PC-3 (cell line): ENCODE measurements at regions not wholly inside any gene's neighbourhood (a gene's known extent, or its start where the extent isn't known, plus 50 kb on each side); places are given as distances from the start of the nearest gene placed in this dataset.
"Not testable (repeated sequence)": the region's sequence is repeated elsewhere in the genome, so short reads cannot be mapped to it uniquely, and the experiment has no call there.

Experiments
- ATAC-seq: fragments of 200-7000 bp; cut with Tn5 transposase; 2 replicates; pipeline ENCODE4 v1.9.1; 2020; ENCODE audit warnings: mild to moderate bottlenecking, moderate library complexity
- BruUV-seq: library from RNA; stranded (reverse); fragments of 400-500 nt; replicated peaks from 2 replicates; lab custom pipeline; 2021; lab: Mats Ljungman, UMichigan
- CTCF ChIA-PET: fragments of 300-600 bp; sonication (Branson Sonifier 250); formaldehyde crosslinking; loops from one replicate; lab custom pipeline; 2022; ENCODE audit warnings: antibody characterized with exemption; lab: Charles Lee
- POLR2A ChIA-PET: fragments of 300-600 bp; sonication (Branson Sonifier 250); formaldehyde crosslinking; loops from one replicate; lab custom pipeline; 2022; ENCODE audit warnings: antibody characterized with exemption; ENCODE audit not compliant: unreplicated experiment; lab: Charles Lee
- DNase-seq: peaks from one replicate; pipeline ENCODE4 v3.0.0-alpha.2; 2015
- H2AFZ ChIP-seq: fragments of 300-600 bp; sonication (generic); 2 replicates; pipeline ENCODE4 v1.6.0; 2016; ENCODE audit warnings: antibody characterized with exemption, low read length
- H3F3A ChIP-seq: fragments of 300-600 bp; sonication (generic); one replicate; pipeline ENCODE4 v1.6.0; 2017; ENCODE audit warnings: antibody characterized with exemption, low read length, control low read depth, mild to moderate bottlenecking; ENCODE audit not compliant: unreplicated experiment
- H3K27ac ChIP-seq: fragments of 300-600 bp; sonication (generic); 2 replicates; pipeline ENCODE4 v1.5.1; 2016; ENCODE audit warnings: mild to moderate bottlenecking, low read length
- H3K27me3 ChIP-seq: fragments of 300-600 bp; sonication (generic); 2 replicates; pipeline ENCODE4 v1.6.1; 2016; ENCODE audit warnings: low read length, mixed read lengths
- H3K36me3 ChIP-seq: fragments of 300-600 bp; sonication (generic); 2 replicates; pipeline ENCODE4 v1.6.1; 2016; ENCODE audit warnings: low read depth, mixed run types, low read length, mixed read lengths
- H3K4me1 ChIP-seq: fragments of 300-600 bp; sonication (generic); 2 replicates; pipeline ENCODE4 v1.5.1; 2016; ENCODE audit warnings: low read length; ENCODE audit not compliant: insufficient read depth
- H3K4me2 ChIP-seq: fragments of 300-600 bp; sonication (generic); 2 replicates; pipeline ENCODE4 v1.6.0; 2016; ENCODE audit warnings: low read length
- H3K4me3 ChIP-seq: fragments of 300-600 bp; sonication (generic); 2 replicates; pipeline ENCODE4 v1.5.1; 2016; ENCODE audit warnings: mild to moderate bottlenecking, low read length, mixed read lengths
- H3K79me2 ChIP-seq: fragments of 300-600 bp; sonication (generic); 2 replicates; pipeline ENCODE4 v1.6.1; 2017; ENCODE audit warnings: low read length, mixed read lengths
- H3K9ac ChIP-seq: fragments of 300-600 bp; sonication (generic); 2 replicates; pipeline ENCODE4 v1.6.0; 2016; ENCODE audit warnings: mild to moderate bottlenecking, low read length
- H3K9me2 ChIP-seq: fragments of 300-600 bp; sonication (generic); replicated peaks from 2 replicates; pipeline ENCODE4 v1.6.1; 2016; ENCODE audit warnings: mixed run types, low read length, mixed read lengths
- H3K9me3 ChIP-seq: fragments of 300-600 bp; sonication (generic); 2 replicates; pipeline ENCODE4 v1.6.1; 2016; ENCODE audit warnings: low read length, mixed read lengths
- H4K20me1 ChIP-seq: fragments of 300-600 bp; sonication (generic); 2 replicates; pipeline ENCODE4 v1.6.1; 2016; ENCODE audit warnings: low read length, mixed read lengths
- CTCF ChIP-seq: fragments of 300-600 bp; sonication (generic); conservative IDR thresholded peaks from 2 replicates; pipeline ENCODE4 v1.5.1; 2017; ENCODE audit warnings: antibody characterized with exemption, low read depth, mild to moderate bottlenecking, low read length
- EZH2 ChIP-seq: fragments of 300-600 bp; sonication (generic); IDR thresholded peaks from one replicate; pipeline ENCODE4 v1.6.1; 2017; ENCODE audit warnings: antibody characterized with exemption, mild to moderate bottlenecking, low read length; ENCODE audit not compliant: unreplicated experiment
- EZH2phosphoT487 ChIP-seq: fragments of 300-600 bp; sonication (generic); IDR thresholded peaks from 2 replicates; pipeline ENCODE4 v1.6.1; 2018; ENCODE audit warnings: mild to moderate bottlenecking, antibody characterized with exemption, low read length, borderline replicate concordance
- intact Hi-C: fragments of 100-400 bp; cut with micrococcal nuclease; formaldehyde crosslinking; loops from 2 replicates; pipeline ENCODE4 v1.9.0; 2023

DNA sequence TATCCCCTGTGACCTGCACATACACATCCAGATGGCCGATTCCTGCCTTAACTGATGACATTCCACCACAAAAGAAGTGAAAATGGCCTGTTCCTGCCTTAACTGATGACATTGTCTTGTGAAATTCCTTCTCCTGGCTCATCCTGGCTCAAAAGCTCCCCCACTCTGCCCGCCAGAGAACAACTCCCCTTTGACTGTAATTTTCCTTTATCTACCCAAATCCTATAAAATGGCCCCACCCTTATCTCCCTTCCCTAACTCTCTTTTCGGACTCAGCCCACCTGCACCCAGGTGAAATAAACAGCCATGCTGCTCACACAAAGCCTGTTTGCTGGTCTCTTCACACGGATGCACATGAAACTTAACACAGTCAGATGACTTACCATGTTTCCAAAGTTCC is 403.8 kb downstream of the TBC1D32 start:
- CTCF ChIA-PET, BruUV-seq, H3K27me3 ChIP-seq, H3K36me3 ChIP-seq, H3F3A ChIP-seq, ATAC-seq, H4K20me1 ChIP-seq, H2AFZ ChIP-seq, H3K27ac ChIP-seq, H3K79me2 ChIP-seq, intact Hi-C loops, H3K9me2 ChIP-seq, POLR2A ChIA-PET, H3K4me2 ChIP-seq, H3K9ac ChIP-seq, H3K9me3 ChIP-seq, H3K4me3 ChIP-seq, DNase-seq, H3K4me1 ChIP-seq: not testable (repeated sequence)

DNA sequence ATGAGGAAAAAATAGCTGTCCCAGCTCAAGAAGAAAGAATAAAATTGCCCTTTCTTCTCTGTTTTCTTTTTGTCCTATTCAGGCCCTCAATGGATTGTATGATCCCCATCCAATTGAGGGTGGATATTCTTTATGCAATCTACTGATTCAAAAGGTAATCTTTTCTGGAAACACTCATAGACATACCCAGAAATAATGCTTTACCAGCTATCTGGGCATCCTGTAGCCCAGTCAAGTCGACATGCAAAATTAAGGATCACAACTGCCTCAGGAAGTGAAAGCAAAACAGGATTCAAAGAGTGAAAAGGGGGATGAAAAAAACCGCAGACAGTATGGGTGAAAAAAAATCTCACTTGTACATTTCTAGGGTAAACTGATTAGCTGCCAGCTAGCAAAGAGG is 410.1 kb downstream of the TBC1D32 start:
- no peaks in the 10 kb centered on the region for H3F3A ChIP-seq
- H3K9me2 ChIP-seq = no peaks in the 10 kb centered on the region
- ATAC-seq = no peak
- ChIA-PET POLR2A (interaction anchor here (0.7 kb wide), 1 partner anchor 745 kb away, joined by 4 read pairs; no protein-coding TSS in a partner anchor), CTCF (no interaction called here)
- TF ChIP-seq EZH2 (no peak), EZH2phosphoT487 (no peak), CTCF (no peak)
- no peaks in the 10 kb centered on the region for H3K4me1 ChIP-seq
- no peaks in the 10 kb centered on the region for H3K27me3 ChIP-seq
- no peaks in the 10 kb centered on the region for H3K9me3 ChIP-seq
- intact Hi-C loops = no loop called here
- H3K79me2 ChIP-seq = no peaks in the 10 kb centered on the region
- H4K20me1 ChIP-seq = no peaks in the 10 kb centered on the region
- H3K36me3 ChIP-seq = no peaks in the 10 kb centered on the region
- no peak overlapping the region for H3K4me2 ChIP-seq
- no peak overlapping the region for H3K27ac ChIP-seq
- no peak for DNase-seq
- H2AFZ ChIP-seq = no peak overlapping the region
- H3K9ac ChIP-seq = no peak overlapping the region
- H3K4me3 ChIP-seq = no peak overlapping the region
- no TSS peak for BruUV-seq

DNA sequence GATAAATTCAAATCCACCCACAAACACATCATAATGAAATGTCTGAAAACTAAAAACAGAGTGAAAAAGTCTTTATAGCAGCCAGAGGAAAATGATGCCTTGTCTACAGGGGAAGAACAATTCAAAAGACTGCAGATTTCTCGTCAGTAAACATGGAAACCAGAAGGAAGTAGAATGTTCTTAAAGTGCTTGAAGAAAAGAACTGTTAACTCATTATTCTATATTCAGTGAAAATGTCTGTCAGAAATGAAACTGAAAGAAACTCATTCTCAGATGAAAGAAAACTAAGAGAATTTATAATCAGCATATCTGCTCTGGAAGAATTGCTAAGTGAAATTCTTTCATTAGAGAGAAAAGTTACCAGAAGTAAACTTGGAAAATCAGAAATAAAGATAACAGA is 416.1 kb downstream of the TBC1D32 start:
- ChIA-PET CTCF (no interaction called here), POLR2A (no interaction called here)
- Histone ChIP-seq H3K9me3 (no peaks in the 10 kb centered on the region), H3K79me2 (no peaks in the 10 kb centered on the region), H2AFZ (no peak overlapping the region), H3K4me3 (no peak overlapping the region), H3K4me2 (no peak overlapping the region), H3K27me3 (no peaks in the 10 kb centered on the region), H3K36me3 (no peaks in the 10 kb centered on the region), H3F3A (no peaks in the 10 kb centered on the region), H4K20me1 (no peaks in the 10 kb centered on the region), H3K27ac (no peak overlapping the region), H3K9me2 (no peaks in the 10 kb centered on the region), H3K4me1 (no peaks in the 10 kb centered on the region), H3K9ac (no peak overlapping the region)
- intact Hi-C loops = no loop called here
- ATAC-seq = no peak
- no TSS peak for BruUV-seq
- DNase-seq = no peak
- no peak for TF ChIP-seq EZH2phosphoT487

- ChIA-PET CTCF (no interaction called here), POLR2A (no interaction called here)
- Histone ChIP-seq H2AFZ (no peak overlapping the region), H3K27me3 (no peaks in the 10 kb centered on the region), H3K9me3 (no peaks in the 10 kb centered on the region), H3K36me3 (no peaks in the 10 kb centered on the region), H3K79me2 (no peaks in the 10 kb centered on the region), H3K4me1 (no peaks in the 10 kb centered on the region), H4K20me1 (no peaks in the 10 kb centered on the region), H3K4me3 (no peak overlapping the region), H3K27ac (no peak overlapping the region), H3K4me2 (no peak overlapping the region), H3K9ac (no peak overlapping the region), H3F3A (no peaks in the 10 kb centered on the region), H3K9me2 (no peaks in the 10 kb centered on the region)
- intact Hi-C loops = no loop called here
- no peak for TF ChIP-seq CTCF
- TF ChIP-seq EZH2phosphoT487 = no peak
- no peak for TF ChIP-seq EZH2
- no TSS peak for BruUV-seq
- no peak for DNase-seq
- ATAC-seq = no peak
Measured at GRCh38 chr6:120916844-120917243, 417.4 kb downstream of the TBC1D32 start.
